GM19397 (cell line): ENCODE measurements at regions not wholly inside any gene's neighbourhood (a gene's known extent, or its start where the extent isn't known, plus 50 kb on each side); places are given as distances from the start of the nearest gene placed in this dataset.

Experiments
- ATAC-seq: cut with Tn5 transposase; IDR thresholded peaks from one replicate; pipeline ENCODE4 v1.9.1; 2021; ENCODE audit warnings: mild to moderate bottlenecking, moderate library complexity; ENCODE audit not compliant: unreplicated experiment

- ATAC-seq: no peak
Observed at GRCh38 chr18:46401486-46402070, 255.4 kb downstream of the LOXHD1 start.

GRCh38 chr18:46402396-46402795 is 254.6 kb downstream of the LOXHD1 start:
- no peak for ATAC-seq

- no peak for ATAC-seq
Observed at GRCh38 chr18:46402945-46403344, 254.1 kb downstream of the LOXHD1 start.

GRCh38 chr18:46405832-46406538 is 251.0 kb downstream of the LOXHD1 start:
- ATAC-seq: no peak

GRCh38 chr18:46406539-46406932 is 250.5 kb downstream of the LOXHD1 start:
- no peak for ATAC-seq

GRCh38 chr18:46407486-46408166 is 249.4 kb downstream of the LOXHD1 start:
- no peak for ATAC-seq

GRCh38 chr18:46408334-46408987 is 248.6 kb downstream of the LOXHD1 start:
- ATAC-seq: no peak

- no peak for ATAC-seq
Observed at GRCh38 chr18:46411191-46411828, 245.7 kb downstream of the LOXHD1 start.

- no peak for ATAC-seq
Observed at GRCh38 chr18:46411867-46412690, 244.9 kb downstream of the LOXHD1 start.

- no peak for ATAC-seq
Observed at GRCh38 chr18:46412916-46413315, 244.1 kb downstream of the LOXHD1 start.

- ATAC-seq: no peak
Observed at GRCh38 chr18:46413684-46414083, 243.3 kb downstream of the LOXHD1 start.

GRCh38 chr18:46414863-46415262 is 242.2 kb downstream of the LOXHD1 start:
- ATAC-seq: no peak

GRCh38 chr18:46415532-46416252 is 241.3 kb downstream of the LOXHD1 start:
- ATAC-seq: no peak

GRCh38 chr18:46416706-46417638 is 240.0 kb downstream of the LOXHD1 start:
- ATAC-seq: no peak

- no peak for ATAC-seq
Observed at GRCh38 chr18:46418663-46419260, 238.3 kb downstream of the LOXHD1 start.

- no peak for ATAC-seq
Observed at GRCh38 chr18:46419391-46420141, 237.5 kb downstream of the LOXHD1 start.

GRCh38 chr18:46421973-46422551 is 235.0 kb downstream of the LOXHD1 start:
- ATAC-seq: no peak
